ENCODE measurements at regions not wholly inside any gene's neighbourhood (a gene's known extent, or its start where the extent isn't known, plus 50 kb on each side); places are given as distances from the start of the nearest gene placed in this dataset.

DNA sequence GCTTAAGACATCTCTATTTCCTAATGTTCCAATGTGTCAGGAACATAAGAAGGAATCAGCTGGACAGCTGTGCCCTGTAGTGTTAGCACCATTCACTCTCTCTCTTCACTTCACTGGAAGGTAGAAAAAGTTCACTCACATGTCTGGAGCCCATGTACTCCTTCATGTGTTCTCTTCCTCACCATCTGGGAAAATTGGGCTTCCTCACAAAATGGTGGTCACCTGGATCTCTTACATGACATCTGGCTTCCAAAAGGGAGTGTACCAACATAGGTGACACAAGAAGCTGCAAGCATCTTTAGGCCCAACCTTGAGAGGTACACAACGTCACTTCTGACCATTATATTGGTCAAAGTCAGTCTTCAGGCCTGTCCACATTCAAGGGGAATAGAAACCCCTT, 882.6 kb downstream of the LTN1 start:
- no peak for TF ChIP-seq POLR2A (IDR thresholded peaks at IDR 0.05)
- TF ChIP-seq, protein P1, sequence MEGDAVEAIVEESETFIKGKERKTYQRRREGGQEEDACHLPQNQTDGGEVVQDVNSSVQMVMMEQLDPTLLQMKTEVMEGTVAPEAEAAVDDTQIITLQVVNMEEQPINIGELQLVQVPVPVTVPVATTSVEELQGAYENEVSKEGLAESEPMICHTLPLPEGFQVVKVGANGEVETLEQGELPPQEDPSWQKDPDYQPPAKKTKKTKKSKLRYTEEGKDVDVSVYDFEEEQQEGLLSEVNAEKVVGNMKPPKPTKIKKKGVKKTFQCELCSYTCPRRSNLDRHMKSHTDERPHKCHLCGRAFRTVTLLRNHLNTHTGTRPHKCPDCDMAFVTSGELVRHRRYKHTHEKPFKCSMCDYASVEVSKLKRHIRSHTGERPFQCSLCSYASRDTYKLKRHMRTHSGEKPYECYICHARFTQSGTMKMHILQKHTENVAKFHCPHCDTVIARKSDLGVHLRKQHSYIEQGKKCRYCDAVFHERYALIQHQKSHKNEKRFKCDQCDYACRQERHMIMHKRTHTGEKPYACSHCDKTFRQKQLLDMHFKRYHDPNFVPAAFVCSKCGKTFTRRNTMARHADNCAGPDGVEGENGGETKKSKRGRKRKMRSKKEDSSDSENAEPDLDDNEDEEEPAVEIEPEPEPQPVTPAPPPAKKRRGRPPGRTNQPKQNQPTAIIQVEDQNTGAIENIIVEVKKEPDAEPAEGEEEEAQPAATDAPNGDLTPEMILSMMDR (IDR thresholded peaks at IDR 0.05) = no peak
